NCI-H187 treated with DMSO at 0.1 percent for 48 hours (cell line): ENCODE measurements at regions not wholly inside any gene's neighbourhood (a gene's known extent, or its start where the extent isn't known, plus 50 kb on each side); places are given as distances from the start of the nearest gene placed in this dataset.
A peak's percentile ranks its signal among the peaks of the same experiment; 100 is the strongest.

ENCODE experiments used
- DNase-seq: peaks from one replicate; lab custom pipeline; 2025; lab: John Stamatoyannopoulos, UW

DNA sequence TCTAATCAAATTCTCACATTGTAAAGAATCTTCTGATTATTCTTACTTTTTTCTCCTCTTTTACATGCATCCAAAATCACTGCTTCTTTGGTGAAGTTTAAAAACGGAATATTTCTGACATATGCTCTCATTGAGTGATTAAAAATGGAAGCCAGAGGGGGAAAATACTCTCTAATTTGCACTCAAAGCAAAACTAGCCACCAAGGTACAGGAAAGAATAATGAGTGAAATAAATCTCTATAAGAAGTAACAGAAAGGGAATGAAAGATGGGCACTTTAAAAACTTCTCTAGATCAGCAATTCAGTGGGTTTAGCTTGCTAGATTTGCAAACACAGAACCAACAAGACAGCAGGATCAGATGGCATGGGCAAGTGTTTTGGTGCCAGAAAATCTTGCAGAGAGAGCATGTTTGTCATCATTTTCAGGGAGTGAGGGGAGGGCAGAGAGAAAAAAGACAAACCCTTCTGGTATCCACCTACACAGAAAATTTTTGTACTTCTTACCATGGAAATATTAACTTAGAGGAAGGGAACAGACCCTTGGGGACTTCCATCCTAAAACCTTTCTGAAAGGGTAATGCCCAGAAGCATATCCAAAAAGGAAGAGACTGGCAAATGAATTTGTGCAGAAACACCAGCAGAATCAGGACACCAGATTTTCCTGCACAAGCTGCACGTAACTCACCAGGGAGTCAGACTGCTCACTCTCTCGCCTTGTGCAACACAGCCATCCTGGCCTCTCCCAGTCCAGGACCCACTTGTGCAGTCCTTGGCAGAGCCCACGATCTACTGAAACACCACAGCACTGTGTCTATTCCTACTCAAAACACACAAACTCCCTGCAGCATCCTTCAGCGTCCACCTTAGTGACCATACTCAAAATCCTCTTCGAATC, 270.2 kb upstream of the PRDM1 start:
- no peak for DNase-seq

DNA sequence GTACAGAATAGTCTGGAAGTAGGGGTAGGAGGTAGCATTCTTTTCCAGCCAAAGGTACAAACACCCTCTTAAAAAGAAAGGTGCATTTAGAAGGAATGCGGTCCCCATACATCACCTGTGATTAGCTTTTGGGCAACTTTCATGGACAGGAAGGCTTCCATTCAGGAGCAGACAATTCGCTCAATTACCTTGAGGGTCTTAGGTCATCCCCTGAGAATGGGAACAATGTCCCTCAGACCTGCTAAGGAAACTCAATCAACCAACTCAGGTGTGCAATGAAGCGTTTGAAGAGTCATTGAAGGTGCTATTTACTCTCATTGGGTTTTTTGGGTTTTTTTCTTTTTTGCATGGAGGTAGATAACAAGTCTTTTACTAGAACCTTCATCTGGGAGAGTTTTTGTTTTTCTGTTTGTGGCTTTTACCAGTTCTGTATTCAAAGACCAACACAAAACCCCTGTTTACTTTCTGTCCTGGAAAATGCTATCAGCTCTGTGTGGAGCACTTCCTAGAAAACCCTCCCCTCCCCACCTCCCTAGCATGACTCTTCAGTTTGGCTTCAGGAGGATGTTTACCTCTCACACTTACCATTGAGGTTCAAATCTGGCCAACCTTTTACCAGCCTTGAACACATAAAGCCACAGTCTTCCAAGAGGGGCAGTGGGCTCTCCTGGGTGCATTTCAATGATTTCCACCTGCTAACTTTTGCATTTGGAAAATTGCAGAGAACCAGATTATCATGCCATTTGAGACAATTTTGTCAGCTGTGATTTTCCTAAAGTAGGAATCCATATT, 271.2 kb upstream of the PRDM1 start:
- peak; percentile 29 for DNase-seq

- no peak for DNase-seq
Measured at GRCh38 chr6:105810922-105811482, 275.1 kb upstream of the PRDM1 start.

DNA sequence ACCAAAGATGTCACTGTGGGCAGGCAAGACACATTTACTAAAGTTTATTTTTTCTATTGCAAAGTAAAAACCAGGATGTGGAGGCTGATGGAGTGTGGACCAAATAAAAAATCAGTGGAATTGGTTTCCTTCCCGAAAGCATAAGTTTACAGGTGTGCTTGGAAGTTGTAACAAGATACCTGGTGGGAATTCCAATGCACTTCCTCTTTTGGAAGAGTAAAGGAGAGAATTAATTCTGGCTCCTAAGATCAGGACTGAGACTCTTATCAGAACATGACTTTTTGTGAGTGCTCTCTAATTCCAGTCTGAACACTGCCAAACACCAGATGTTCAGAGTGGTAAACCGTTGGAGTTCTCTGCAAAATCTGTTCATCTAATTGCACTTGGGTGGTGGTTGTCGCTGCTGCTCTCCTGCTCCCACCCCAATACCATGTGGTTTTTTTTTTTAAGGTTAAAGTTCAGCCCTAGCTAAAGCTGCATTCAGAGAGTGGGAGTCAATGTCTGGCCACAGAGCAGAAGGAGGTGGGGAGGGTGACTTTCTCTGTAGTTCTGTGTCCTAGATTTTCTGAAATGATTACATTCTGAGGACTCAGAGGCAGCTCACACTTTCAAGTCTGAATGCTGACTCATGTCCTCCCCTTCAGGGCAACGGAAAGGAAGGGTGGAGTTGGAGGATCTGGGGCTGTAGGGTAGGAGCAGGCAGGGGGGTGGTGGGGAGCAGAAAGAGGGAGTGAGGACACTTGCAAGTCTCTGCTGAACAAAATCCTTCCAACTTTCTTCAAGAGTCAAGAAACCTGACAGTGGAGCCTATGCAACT, 275.8 kb upstream of the PRDM1 start:
- DNase-seq = no peak

- no peak for DNase-seq
Measured at GRCh38 chr6:105808571-105808970, 277.6 kb upstream of the PRDM1 start.

DNA sequence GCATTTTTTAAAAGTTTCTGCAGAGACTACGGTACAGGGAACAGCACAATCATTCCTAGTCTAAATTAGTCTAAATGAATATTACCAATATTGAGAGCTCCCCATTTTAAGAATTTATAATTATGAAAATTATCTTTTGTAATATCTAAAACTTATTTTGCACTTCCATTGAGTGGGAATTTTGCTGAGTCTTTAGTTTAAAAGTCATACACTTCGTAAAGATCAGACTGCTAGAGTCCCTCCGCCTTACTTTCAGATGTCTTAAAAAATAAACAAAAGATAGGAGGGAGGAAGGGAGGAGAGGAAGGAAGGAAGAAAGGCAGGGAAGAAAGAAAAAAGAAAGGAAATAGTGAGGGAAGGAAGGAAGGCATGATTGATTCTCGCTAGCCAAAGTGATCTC, 278.2 kb upstream of the PRDM1 start:
- DNase-seq = no peak

DNA sequence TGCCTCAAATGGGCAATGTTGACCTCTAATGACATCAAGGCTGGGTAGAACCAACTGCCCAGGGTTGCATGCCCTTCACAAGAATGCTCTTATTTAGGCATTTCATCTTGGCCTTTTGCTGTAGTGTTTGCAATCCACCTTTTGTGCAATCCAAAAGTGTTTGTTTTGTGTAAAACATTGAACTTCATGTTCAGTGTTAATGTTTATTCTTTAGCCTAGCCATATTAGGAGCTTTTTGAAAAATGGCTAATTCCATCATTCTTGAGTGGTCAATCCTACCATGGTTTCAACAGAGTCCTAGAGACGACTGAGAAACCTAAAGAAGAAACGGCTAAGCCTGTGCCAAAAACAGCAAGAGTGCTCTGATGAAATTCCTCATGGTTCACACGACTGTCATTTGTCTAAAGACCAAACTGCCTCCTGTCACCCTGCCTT, 279.6 kb upstream of the PRDM1 start:
- no peak for DNase-seq

GRCh38 chr6:105805501-105806023, 280.6 kb upstream of the PRDM1 start:
- no peak for DNase-seq

GRCh38 chr6:105804424-105804823, 281.7 kb upstream of the PRDM1 start:
- no peak for DNase-seq

GRCh38 chr6:105804000-105804399, 282.1 kb upstream of the PRDM1 start:
- no peak for DNase-seq

DNA sequence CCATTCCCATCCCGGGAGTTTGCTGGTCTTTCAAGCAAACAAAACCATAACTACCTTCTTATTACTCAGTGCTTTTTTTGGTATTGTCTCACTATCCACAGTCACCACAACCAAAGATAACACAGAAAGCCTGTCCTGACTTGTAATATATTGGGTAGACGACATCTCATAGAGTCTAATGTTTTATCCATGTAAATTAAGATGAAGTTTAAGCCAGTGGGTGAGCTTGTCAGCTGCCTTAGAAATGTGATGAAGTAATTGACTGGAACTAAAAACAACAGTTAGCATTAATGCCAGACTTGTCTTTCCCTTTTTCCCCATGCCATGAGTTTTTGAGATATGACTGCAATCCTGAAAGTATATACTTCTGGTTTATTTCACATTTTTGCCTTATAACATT, 282.7 kb upstream of the PRDM1 start:
- DNase-seq = no peak

DNA sequence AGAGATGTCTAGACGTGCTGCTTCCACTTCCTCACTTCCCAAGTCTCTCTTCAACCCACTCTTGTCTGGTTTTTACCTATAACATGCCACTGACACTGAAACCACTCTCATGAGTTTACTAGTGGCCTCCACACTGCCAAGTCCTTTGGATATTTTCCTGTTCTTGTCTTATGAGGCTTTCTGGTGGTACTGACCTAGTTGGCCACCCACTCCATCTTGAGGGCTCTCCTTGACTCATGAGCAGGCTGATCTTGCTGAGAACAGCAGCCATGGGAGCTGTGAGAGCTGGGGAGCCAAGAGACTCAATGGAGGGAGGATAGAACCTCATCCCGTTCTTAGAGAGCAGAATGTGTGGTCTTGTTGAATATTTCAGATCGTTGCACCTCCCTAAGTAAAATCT, 283.4 kb upstream of the PRDM1 start:
- no peak for DNase-seq

DNA sequence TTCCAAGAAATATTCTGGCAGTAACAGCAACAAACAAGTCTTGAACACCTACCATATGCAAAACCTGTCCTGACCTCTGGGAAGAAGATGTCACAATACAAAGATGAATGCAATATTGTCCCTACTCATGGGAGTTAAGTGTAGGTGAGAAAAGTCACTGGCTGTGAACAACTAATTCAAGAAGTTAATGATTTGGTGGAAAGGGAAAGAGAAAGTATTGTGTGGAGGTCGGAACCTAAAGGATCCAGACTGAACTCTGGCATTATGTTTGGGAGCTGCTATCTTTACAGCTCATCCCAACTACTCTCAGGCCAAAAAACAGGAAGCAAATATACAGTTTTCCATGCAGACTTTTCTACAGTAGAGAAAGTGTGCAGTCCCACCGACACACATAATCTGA, 285.3 kb upstream of the PRDM1 start:
- no peak for DNase-seq

- no peak for DNase-seq
Measured at GRCh38 chr6:105800398-105800797, 285.7 kb upstream of the PRDM1 start.

- DNase-seq = no peak
Measured at GRCh38 chr6:105799056-105799455, 287.1 kb upstream of the PRDM1 start.

DNA sequence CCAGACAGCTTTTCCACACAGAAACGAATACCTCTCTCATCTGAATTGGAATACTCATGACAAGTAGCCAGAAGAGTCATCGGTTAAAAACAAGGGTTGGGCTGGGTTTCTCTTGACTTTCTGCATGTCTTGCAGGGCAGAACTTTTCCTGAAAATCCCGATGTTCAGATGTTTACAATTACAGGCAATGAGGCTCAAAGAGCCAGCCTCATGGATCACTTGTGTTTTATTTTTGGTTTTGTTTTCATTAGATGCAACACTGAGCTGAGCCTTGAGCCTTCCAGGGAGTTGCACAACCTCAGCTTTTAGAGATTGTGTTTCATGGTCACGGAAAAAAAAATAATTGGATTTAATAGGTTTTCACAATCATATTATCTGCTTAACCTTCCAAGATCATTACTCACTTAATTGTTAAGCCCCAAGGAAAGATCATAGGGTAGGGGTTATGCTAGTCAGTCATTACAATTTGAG, 288.1 kb upstream of the PRDM1 start:
- DNase-seq = no peak

GRCh38 chr6:105797286-105797979, 288.7 kb upstream of the PRDM1 start:
- no peak for DNase-seq

DNA sequence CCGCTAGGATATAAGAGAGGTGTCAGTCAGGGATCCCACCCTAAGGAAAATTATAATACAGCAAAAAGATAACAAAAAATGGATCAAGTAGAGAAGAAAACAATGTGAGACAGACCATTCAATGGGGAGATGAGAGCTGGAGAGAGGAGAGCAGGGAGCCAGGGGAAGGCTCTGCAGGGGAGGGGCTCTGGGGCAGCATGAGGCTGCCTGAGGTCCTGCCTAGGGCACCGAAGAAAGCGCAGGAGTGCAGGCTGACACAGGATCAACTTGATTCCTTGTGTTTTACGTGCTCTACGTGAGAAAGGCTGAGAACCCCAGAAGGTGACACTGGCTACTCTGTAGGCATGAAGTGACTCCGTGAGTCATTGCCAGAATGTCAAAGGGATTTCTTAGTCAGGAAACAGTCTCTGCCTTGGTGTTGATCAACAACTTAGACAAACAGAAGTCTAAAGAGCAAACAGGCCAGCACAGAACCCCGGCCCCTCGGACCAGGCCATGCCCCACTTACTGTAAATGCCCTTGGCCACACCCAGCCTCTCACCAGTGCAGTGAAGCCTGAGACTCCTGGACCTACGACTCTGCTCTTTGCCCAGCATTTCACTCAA, 290.1 kb upstream of the PRDM1 start:
- peak; percentile 10 for DNase-seq

DNA sequence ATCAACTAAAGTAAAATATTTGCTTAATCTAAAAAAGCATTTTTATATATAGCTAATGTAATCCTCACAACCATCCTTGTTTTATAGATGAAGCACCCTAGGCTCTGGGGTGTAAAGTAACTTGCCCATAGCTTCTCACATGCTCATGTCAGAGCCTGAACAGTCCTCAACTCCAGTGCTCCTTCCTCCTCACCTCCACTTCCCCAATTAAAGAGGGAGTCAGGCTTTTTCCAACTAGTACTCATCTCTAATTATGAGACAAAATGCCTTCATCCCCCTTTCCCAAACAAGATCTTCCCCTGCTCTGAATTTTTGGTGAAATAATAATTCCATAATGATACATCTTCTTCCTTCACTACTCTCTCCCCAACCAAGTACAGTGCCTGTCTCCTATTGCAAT, 290.8 kb upstream of the PRDM1 start:
- no peak for DNase-seq

- DNase-seq = no peak
Measured at GRCh38 chr6:105794870-105795269, 291.3 kb upstream of the PRDM1 start.

- no peak for DNase-seq
Measured at GRCh38 chr6:105794239-105794638, 291.9 kb upstream of the PRDM1 start.
